CD14-positive monocyte (primary cell): ENCODE measurements at regions not wholly inside any gene's neighbourhood (a gene's known extent, or its start where the extent isn't known, plus 50 kb on each side); places are given as distances from the start of the nearest gene placed in this dataset.
A peak's percentile ranks its signal among the peaks of the same experiment; 100 is the strongest.

Experiments
- DNase-seq, 3 donors: peaks; one replicate each; pipeline ENCODE4 v3.0.0-alpha.2; 2011 to 2022
- H2AFZ ChIP-seq: 2 replicates; pipeline ENCODE4 v1.6.0; 2012; ENCODE audit warnings: mild to moderate bottlenecking, low read depth, low read length, inconsistent platforms; ENCODE audit not compliant: insufficient read depth, poor library complexity, severe bottlenecking
- H3K27ac ChIP-seq, 2 donors: 1 replicate in 1 of 2; 2 replicates in 1 of 2; pipeline ENCODE4 v1.5.1; 2012 to 2013; ENCODE audit warnings: low read length in 2 of 2, control low read depth in 1 of 2, inconsistent platforms in 1 of 2, low read depth in 1 of 2, mild to moderate bottlenecking in 1 of 2
- H3K27me3 ChIP-seq, 2 donors: one replicate each; pipeline versions ENCODE4 v1.6.0 to v1.6.1; 2011 to 2013; ENCODE audit warnings: low read length in 2 of 2; ENCODE audit not compliant: control insufficient read depth in 2 of 2, insufficient read depth in 2 of 2
- H3K36me3 ChIP-seq, 2 donors: replicated peaks in 1 of 2; 1 replicate in 1 of 2; 2 replicates in 1 of 2; pipeline versions ENCODE4 v1.5.1 to v1.6.1; 2012 to 2013; ENCODE audit warnings: low read length in 2 of 2, control low read depth in 1 of 2, inconsistent platforms in 1 of 2, mild to moderate bottlenecking in 1 of 2; ENCODE audit not compliant: insufficient read depth in 2 of 2, control insufficient read depth in 1 of 2
- H3K4me1 ChIP-seq, 2 donors: 1 replicate in 1 of 2; 2 replicates in 1 of 2; pipeline versions ENCODE4 v1.5.1 to v1.6.1; 2012 to 2013; ENCODE audit warnings: low read length in 2 of 2, control low read depth in 1 of 2, inconsistent platforms in 1 of 2, mild to moderate bottlenecking in 1 of 2, moderate library complexity in 1 of 2; ENCODE audit not compliant: insufficient read depth in 2 of 2, control insufficient read depth in 1 of 2
- H3K4me2 ChIP-seq: replicated peaks from 2 replicates; pipeline ENCODE3; 2012; ENCODE audit warnings: low read length, moderate library complexity, mild to moderate bottlenecking; ENCODE audit not compliant: poor library complexity, severe bottlenecking; ENCODE audit errors: extremely low read depth
- H3K4me3 ChIP-seq, 3 experiments: fragments of 200-600 bp in 1 of 3; sonication (generic) in 1 of 3; replicated peaks in 1 of 3; 1 replicate in 2 of 3; 2 replicates in 1 of 3; pipeline ENCODE4 v1.5.1; 2011 to 2013; ENCODE audit warnings: low read length in 3 of 3, mild to moderate bottlenecking in 3 of 3, control low read depth in 2 of 3, low read depth in 2 of 3, inconsistent platforms in 1 of 3, moderate library complexity in 1 of 3
- H3K79me2 ChIP-seq: 2 replicates; pipeline ENCODE4 v1.6.0; 2012; ENCODE audit warnings: mild to moderate bottlenecking, control low read depth, inconsistent platforms, low read length, moderate library complexity; ENCODE audit not compliant: insufficient read depth
- H3K9ac ChIP-seq: 2 replicates; pipeline ENCODE4 v1.6.0; 2017; ENCODE audit warnings: low read length, mild to moderate bottlenecking; ENCODE audit not compliant: insufficient read depth, poor library complexity, severe bottlenecking
- H3K9me3 ChIP-seq, 2 donors: replicated peaks in 1 of 2; 1 replicate in 1 of 2; 2 replicates in 1 of 2; pipeline versions ENCODE4 v1.5.1 to v1.6.1; 2012 to 2013; ENCODE audit warnings: low read length in 2 of 2, control low read depth in 1 of 2; ENCODE audit not compliant: control insufficient read depth in 1 of 2, insufficient read depth in 1 of 2
- H4K20me1 ChIP-seq: 2 replicates; pipeline ENCODE4 v1.6.0; 2012; ENCODE audit warnings: mild to moderate bottlenecking, low read length, control low read depth, moderate library complexity; ENCODE audit not compliant: insufficient read depth
- H3K27ac Mint-ChIP-seq, 7 donors: one replicate each; pipeline ENCODE4 v1.8.0; 2020; ENCODE audit warnings: mild to moderate bottlenecking in 7 of 7, mixed read lengths in 7 of 7, moderate library complexity in 6 of 7, inconsistent platforms in 2 of 7
- H3K27me3 Mint-ChIP-seq, 3 donors: one replicate each; pipeline ENCODE4 v1.8.0; 2021 to 2022; ENCODE audit warnings: low read depth in 3 of 3, mild to moderate bottlenecking in 3 of 3, mixed read lengths in 3 of 3, moderate library complexity in 3 of 3, inconsistent platforms in 1 of 3
- H3K36me3 Mint-ChIP-seq, 2 donors: one replicate each; pipeline ENCODE4 v1.8.0; 2020; ENCODE audit warnings: mixed read lengths in 2 of 2, inconsistent platforms in 1 of 2, mild to moderate bottlenecking in 1 of 2
- H3K4me1 Mint-ChIP-seq: one replicate; pipeline ENCODE4 v1.8.0; 2020; ENCODE audit warnings: mild to moderate bottlenecking, mixed read lengths
- H3K4me3 Mint-ChIP-seq, 2 donors: one replicate each; pipeline ENCODE4 v1.8.0; 2020; ENCODE audit warnings: mild to moderate bottlenecking in 2 of 2, mixed read lengths in 2 of 2, moderate library complexity in 1 of 2
- H3K9me3 Mint-ChIP-seq, 7 donors: one replicate each; pipeline ENCODE4 v1.8.0; 2020 to 2022; ENCODE audit warnings: mixed read lengths in 7 of 7, mild to moderate bottlenecking in 6 of 7, moderate library complexity in 6 of 7, inconsistent platforms in 2 of 7
- CTCF ChIP-seq: fragments of 200-600 bp; IDR thresholded peaks from one replicate; pipeline ENCODE4 v1.8.0; 2022; ENCODE audit warnings: antibody characterized with exemption, mild to moderate bottlenecking
- WGBS: methylation state at CpG from one replicate; pipeline ENCODE4 v1.1.5; 2013; ENCODE audit warnings: missing lambda C conversion rate; ENCODE audit not compliant: insufficient coverage; 5-methylcytosine and 5-hydroxymethylcytosine counted together
- intact Hi-C, 2 donors: fragments of 100-400 bp; cut with micrococcal nuclease; formaldehyde crosslinking; loops; one replicate each; pipeline versions ENCODE4 v1.15.0 to v1.15.1; 2023

- intact Hi-C loops = loop anchor here (2.0 to 10.0 kb wide), 6 partner anchors 134 to 294 kb away; no protein-coding TSS in a partner anchor
- Histone ChIP-seq H3K27me3 (peaks cover 11 to 15% of the 10 kb centered on the region in 2 donors), H3K36me3 (no peaks in the 10 kb centered on the region), H3K9ac (no peak overlapping the region), H3K27ac (no peak overlapping the region), H3K9me3 (no peaks in the 10 kb centered on the region), H4K20me1 (no peaks in the 10 kb centered on the region), H2AFZ (no peak overlapping the region), H3K4me2 (no peak overlapping the region), H3K79me2 (no peaks in the 10 kb centered on the region), H3K4me3 (no peak overlapping the region), H3K4me1 (peaks cover 10 to 13% of the 10 kb centered on the region in 2 donors)
- no peak for DNase-seq
- Mint-ChIP-seq H3K27ac (no peak overlapping the region), H3K36me3 (no peaks in the 10 kb centered on the region), H3K9me3 (no peaks in the 10 kb centered on the region), H3K4me1 (peaks cover 32% of the 10 kb centered on the region), H3K27me3 (peaks cover 7 to 12% (median 11%) of the 10 kb centered on the region in 3 donors), H3K4me3 (no peak overlapping the region)
- WGBS = 100% methylated on average over 4 of the region's 9 CpGs
- no peak for TF ChIP-seq CTCF
Measured at GRCh38 chr21:33125680-33126375, 55.9 kb downstream of the OLIG1 start.

GRCh38 chr21:33126569-33126968 lies 56.6 kb downstream of the OLIG1 start:
- no peak overlapping the region for H3K27ac ChIP-seq
- H3K79me2 ChIP-seq = no peaks in the 10 kb centered on the region
- Mint-ChIP-seq H3K27ac (no peak overlapping the region), H3K27me3 (peaks cover 8 to 12% (median 11%) of the 10 kb centered on the region in 3 donors), H3K4me3 (peak overlapping the region in 1 of 2 donors; percentile 84), H3K4me1 (peaks cover 32% of the 10 kb centered on the region), H3K36me3 (no peaks in the 10 kb centered on the region), H3K9me3 (no peaks in the 10 kb centered on the region)
- H3K36me3 ChIP-seq = no peaks in the 10 kb centered on the region
- H3K4me3 ChIP-seq = no peak overlapping the region
- H2AFZ ChIP-seq = no peak overlapping the region
- no peaks in the 10 kb centered on the region for H4K20me1 ChIP-seq
- peaks cover 11 to 15% of the 10 kb centered on the region in 2 donors for H3K27me3 ChIP-seq
- DNase-seq = no peak
- 100% methylated on average over 5 of the region's 7 CpGs for WGBS
- no peak overlapping the region for H3K4me2 ChIP-seq
- no peak for TF ChIP-seq CTCF
- H3K4me1 ChIP-seq = peaks cover 10 to 13% of the 10 kb centered on the region in 2 donors
- intact Hi-C loops = loop anchor here (2.0 to 10.0 kb wide), 6 partner anchors 134 to 294 kb away; no protein-coding TSS in a partner anchor
- no peak overlapping the region for H3K9ac ChIP-seq
- H3K9me3 ChIP-seq = no peaks in the 10 kb centered on the region
